ENCODE measurements at regions not wholly inside any gene's neighbourhood (a gene's known extent, or its start where the extent isn't known, plus 50 kb on each side); places are given as distances from the start of the nearest gene placed in this dataset.

- TF ChIP-seq CTCF (IDR thresholded peaks at IDR 0.05) (no peak), POLR2A (IDR thresholded peaks at IDR 0.05) (no peak)
These were observed 241.4 kb upstream of the ACVR2A start for GRCh38 chr2:147603447-147603846.
